K562 (cell line): ENCODE measurements at regions not wholly inside any gene's neighbourhood (a gene's known extent, or its start where the extent isn't known, plus 50 kb on each side); places are given as distances from the start of the nearest gene placed in this dataset.

Experiments used
- CREB1 ChIP-seq, 2 experiments: sonication (generic) in 1 of 2; formaldehyde crosslinking in 1 of 2; IDR thresholded peaks; 2 replicates each; pipeline versions ENCODE4 v1.6.1 to v1.8.0; 2012 to 2022; ENCODE audit warnings: inconsistent platforms in 1 of 2, mild to moderate bottlenecking in 1 of 2, missing genetic modification reagents in 1 of 2, moderate library complexity in 1 of 2
- CTBP1 ChIP-seq: fragments of 450-650 bp; IDR thresholded peaks from 2 replicates; pipeline ENCODE4 v1.6.1; 2016; ENCODE audit warnings: borderline replicate concordance
- DEAF1 ChIP-seq: fragments of 450-650 bp; formaldehyde crosslinking; IDR thresholded peaks from 2 replicates; pipeline ENCODE4 v1.4.0; 2020; ENCODE audit warnings: mild to moderate bottlenecking, moderate library complexity
- ESRRA ChIP-seq: fragments of 450-650 bp; IDR thresholded peaks from 2 replicates; pipeline ENCODE4 v1.6.1; 2014; ENCODE audit warnings: low read depth, mild to moderate bottlenecking, moderate library complexity, borderline replicate concordance
- PHF20 ChIP-seq: fragments of 450-650 bp; IDR thresholded peaks from 2 replicates; pipeline ENCODE4 v1.6.1; 2018; ENCODE audit not compliant: partially characterized antibody
- SIRT6 ChIP-seq: IDR thresholded peaks from one replicate; pipeline ENCODE4 v1.6.1; 2012; ENCODE audit warnings: low read depth, mild to moderate bottlenecking, control low read depth, inconsistent platforms, low read length, moderate library complexity

- TF ChIP-seq ESRRA (no peak), SIRT6 (no peak), CREB1 (IDR thresholded peaks at IDR 0.05) (no peak), CREB1 (CRISPR knock-in tag; IDR thresholded peaks at IDR 0.05) (no peak), PHF20 (no peak), CTBP1 (no peak), DEAF1 (CRISPR knock-in tag) (no peak)
Measured at GRCh38 chr4:181254771-181255170, 988.4 kb upstream of the TENM3 start.
